Calu3 (cell line): ENCODE measurements at regions not wholly inside any gene's neighbourhood (a gene's known extent, or its start where the extent isn't known, plus 50 kb on each side); places are given as distances from the start of the nearest gene placed in this dataset.

Experiments
- BruUV-seq: library from RNA; stranded (reverse); fragments of 400-500 nt; replicated peaks from 2 replicates; lab custom pipeline; 2021; lab: Mats Ljungman, UMichigan
- CTCF ChIA-PET: fragments of 300-600 bp; sonication (Branson Sonifier 250); formaldehyde crosslinking; loops from one replicate; lab custom pipeline; 2022; ENCODE audit warnings: antibody characterized with exemption; lab: Charles Lee
- DNase-seq: peaks from one replicate; pipeline ENCODE4 v3.0.0; 2022
- H3K27ac Mint-ChIP-seq: one replicate; pipeline ENCODE4 v1.8.0; 2022; ENCODE audit warnings: mixed read lengths; ENCODE audit not compliant: unreplicated experiment
- H3K27me3 Mint-ChIP-seq: one replicate; pipeline ENCODE4 v1.8.0; 2022; ENCODE audit warnings: mixed read lengths; ENCODE audit not compliant: unreplicated experiment
- H3K36me3 Mint-ChIP-seq: one replicate; pipeline ENCODE4 v1.8.0; 2022; ENCODE audit warnings: mild to moderate bottlenecking, moderate library complexity, mixed read lengths; ENCODE audit not compliant: insufficient read depth, unreplicated experiment
- H3K4me1 Mint-ChIP-seq: one replicate; pipeline ENCODE4 v1.8.0; 2022; ENCODE audit warnings: mild to moderate bottlenecking, low read depth, mixed read lengths; ENCODE audit not compliant: unreplicated experiment
- H3K4me3 Mint-ChIP-seq: one replicate; pipeline ENCODE4 v1.8.0; 2022; ENCODE audit warnings: mild to moderate bottlenecking, low read depth, moderate library complexity, mixed read lengths; ENCODE audit not compliant: unreplicated experiment
- H3K9me3 Mint-ChIP-seq: one replicate; pipeline ENCODE4 v1.8.0; 2022; ENCODE audit warnings: low read depth, mixed read lengths; ENCODE audit not compliant: unreplicated experiment
- intact Hi-C: fragments of 100-400 bp; cut with micrococcal nuclease; formaldehyde crosslinking; loops from one replicate; pipeline ENCODE4 v1.10.0; 2022; ENCODE audit not compliant: unreplicated experiment
- TF ChIP-seq, protein P1 (sequence below): fragments of 200-600 bp; IDR thresholded peaks from one replicate; pipeline ENCODE4 v1.8.0; 2022; ENCODE audit warnings: antibody characterized with exemption; ENCODE audit not compliant: unreplicated experiment

DNA sequence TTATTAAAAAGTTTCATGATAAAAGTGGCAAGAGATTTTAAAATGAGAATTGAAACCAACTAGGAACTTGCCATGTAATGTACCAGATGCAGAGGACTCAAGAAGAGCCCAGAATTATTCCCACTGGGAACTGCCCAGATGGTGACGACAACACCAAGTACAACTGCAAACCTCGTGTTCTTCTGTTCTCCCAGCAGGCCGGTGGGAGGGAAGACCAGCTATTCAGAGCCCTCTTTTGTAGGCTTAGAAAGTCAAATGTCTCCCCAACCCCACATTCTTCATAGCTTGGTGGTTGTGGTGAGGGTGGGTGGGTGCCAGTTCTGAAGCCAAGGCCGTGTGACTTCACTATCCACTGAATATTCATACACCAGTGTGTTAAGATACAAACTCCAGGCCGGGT lies 54.3 kb upstream of the ITGB1 start:
- intact Hi-C loops: no loop called here
- H3K9me3 Mint-ChIP-seq: no peaks in the 10 kb centered on the region
- CTCF ChIA-PET: no interaction called here

DNA sequence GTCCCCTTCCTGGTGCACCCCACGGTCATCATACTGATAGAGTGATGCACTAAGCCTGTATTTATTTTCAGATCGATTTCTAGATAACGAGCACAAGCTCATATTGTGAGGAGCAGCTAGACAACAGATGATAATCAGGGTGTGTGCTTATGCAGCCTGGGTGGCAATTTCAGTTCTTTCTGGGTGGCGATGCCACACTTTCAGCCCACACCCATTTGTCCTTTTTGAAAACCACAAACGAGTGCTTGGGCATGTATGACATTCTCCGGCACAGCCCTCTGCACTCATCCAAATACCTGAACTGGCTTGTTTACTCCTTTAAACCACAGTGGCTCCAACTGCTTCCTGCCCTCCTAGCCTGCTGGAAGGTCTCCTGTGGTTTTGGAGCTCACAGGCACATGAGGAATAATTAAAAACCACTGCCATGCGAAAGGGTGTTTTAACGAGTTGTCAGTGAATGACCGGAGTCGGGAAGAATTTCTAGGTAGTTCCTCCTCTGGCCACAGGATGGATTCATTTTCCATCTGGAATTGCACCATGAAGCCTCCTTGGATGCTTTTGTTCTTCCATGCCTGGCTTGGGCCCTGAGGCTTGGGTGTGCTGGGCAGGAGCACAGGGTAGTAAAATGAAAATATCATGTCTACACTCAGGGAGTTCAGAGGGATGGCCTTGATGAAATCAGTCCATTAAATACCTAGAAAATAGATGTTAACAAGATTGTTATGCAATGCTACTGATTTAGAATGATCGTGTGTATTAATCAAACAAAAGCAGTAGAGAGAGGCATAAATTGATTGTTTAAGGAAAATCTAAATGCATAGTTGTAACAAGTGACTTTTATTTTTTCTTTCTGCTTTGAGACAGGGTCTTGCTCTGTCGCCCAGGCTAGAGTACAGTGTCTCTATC lies 52.4 kb upstream of the ITGB1 start:
- CTCF ChIA-PET: interaction anchor here (0.6 to 2.7 kb wide), 22 partner anchors 15 to 318 kb away, joined by 3 to 30 read pairs (median 4); no protein-coding TSS in a partner anchor
- Mint-ChIP-seq H3K4me1 (peaks cover 42% of the 10 kb centered on the region), H3K27ac (peak overlapping the region; percentile 83), H3K9me3 (no peaks in the 10 kb centered on the region), H3K4me3 (peak overlapping the region; percentile 12), H3K36me3 (peaks cover 33% of the 10 kb centered on the region), H3K27me3 (no peaks in the 10 kb centered on the region)
- TSS peak; percentile 25 for BruUV-seq
- TF ChIP-seq, protein P1, sequence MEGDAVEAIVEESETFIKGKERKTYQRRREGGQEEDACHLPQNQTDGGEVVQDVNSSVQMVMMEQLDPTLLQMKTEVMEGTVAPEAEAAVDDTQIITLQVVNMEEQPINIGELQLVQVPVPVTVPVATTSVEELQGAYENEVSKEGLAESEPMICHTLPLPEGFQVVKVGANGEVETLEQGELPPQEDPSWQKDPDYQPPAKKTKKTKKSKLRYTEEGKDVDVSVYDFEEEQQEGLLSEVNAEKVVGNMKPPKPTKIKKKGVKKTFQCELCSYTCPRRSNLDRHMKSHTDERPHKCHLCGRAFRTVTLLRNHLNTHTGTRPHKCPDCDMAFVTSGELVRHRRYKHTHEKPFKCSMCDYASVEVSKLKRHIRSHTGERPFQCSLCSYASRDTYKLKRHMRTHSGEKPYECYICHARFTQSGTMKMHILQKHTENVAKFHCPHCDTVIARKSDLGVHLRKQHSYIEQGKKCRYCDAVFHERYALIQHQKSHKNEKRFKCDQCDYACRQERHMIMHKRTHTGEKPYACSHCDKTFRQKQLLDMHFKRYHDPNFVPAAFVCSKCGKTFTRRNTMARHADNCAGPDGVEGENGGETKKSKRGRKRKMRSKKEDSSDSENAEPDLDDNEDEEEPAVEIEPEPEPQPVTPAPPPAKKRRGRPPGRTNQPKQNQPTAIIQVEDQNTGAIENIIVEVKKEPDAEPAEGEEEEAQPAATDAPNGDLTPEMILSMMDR: peak; percentile 33
- intact Hi-C loops: loop anchor here (1.0 kb wide), 2 partner anchors 124 to 146 kb away; no protein-coding TSS in a partner anchor
- peak; percentile 83 for DNase-seq

More for the DNA sequence above, 54.3 kb upstream of the ITGB1 start:
- no TSS peak for BruUV-seq
- Mint-ChIP-seq H3K27me3 (no peaks in the 10 kb centered on the region), H3K4me3 (no peak overlapping the region), H3K27ac (no peak overlapping the region), H3K4me1 (peaks cover 54% of the 10 kb centered on the region), H3K36me3 (peaks cover 21% of the 10 kb centered on the region)
- TF ChIP-seq, protein P1: no peak
- no peak for DNase-seq

DNA sequence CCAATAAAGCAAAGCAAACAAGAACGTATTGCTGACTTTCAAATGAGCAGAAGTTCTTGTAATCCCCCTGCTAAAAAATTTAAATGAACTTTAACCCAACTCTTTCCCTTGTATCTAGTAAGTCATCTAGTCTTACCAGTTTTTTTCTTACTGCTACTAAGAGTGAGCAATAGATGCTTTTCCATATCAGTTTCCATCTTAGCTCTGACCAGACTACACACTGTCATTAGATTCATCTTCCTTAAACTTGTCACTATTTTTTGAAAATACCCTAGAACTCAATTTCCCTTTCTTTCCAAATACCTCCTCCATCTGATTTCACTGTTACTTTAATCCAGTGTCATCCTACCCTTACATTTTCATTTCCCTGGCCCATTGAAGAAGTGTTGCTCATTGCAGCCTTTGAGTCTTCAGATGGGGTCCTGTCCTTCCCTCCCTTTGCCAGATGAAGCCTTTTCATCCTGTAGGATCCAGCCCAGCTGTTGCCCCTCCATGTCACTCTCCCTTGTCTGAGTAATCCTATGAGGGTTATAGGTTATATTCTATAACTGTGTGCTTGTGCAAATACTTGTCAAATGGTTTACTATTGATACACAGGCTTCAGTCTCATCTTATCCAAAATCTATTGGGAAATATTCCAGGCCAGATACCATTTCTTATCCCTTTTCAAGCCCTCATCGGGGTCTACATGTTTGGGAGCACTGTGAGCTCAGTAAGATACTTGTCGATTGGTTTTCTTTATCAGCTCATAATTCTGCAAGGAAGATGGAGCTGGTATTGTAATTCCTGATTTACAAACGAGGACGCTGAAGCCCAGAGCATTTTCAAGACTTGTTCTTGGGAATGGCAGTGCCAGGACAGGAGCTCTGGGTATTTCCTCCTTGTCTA lies 51.5 kb upstream of the ITGB1 start:
- peaks cover 38% of the 10 kb centered on the region for H3K4me1 Mint-ChIP-seq
- H3K4me3 Mint-ChIP-seq: peak overlapping the region; percentile 12
- H3K36me3 Mint-ChIP-seq: peaks cover 39% of the 10 kb centered on the region
- DNase-seq: no peak
- no peaks in the 10 kb centered on the region for H3K9me3 Mint-ChIP-seq
- no peaks in the 10 kb centered on the region for H3K27me3 Mint-ChIP-seq
- no TSS peak for BruUV-seq
- TF ChIP-seq, protein P1: no peak
- intact Hi-C loops: loop anchor here (1.0 to 10.0 kb wide), 6 partner anchors 112 to 752 kb away; partner anchors contain the start of gene CCDC7
- peak overlapping the region; percentile 83 for H3K27ac Mint-ChIP-seq
- CTCF ChIA-PET: interaction anchor here (0.5 to 2.7 kb wide), 31 partner anchors 14 to 317 kb away, joined by 3 to 30 read pairs (median 5); no protein-coding TSS in a partner anchor
